PC-3 (cell line): ENCODE measurements at regions not wholly inside any gene's neighbourhood (a gene's known extent, or its start where the extent isn't known, plus 50 kb on each side); places are given as distances from the start of the nearest gene placed in this dataset.
A peak's percentile ranks its signal among the peaks of the same experiment; 100 is the strongest.

Source experiments
- ATAC-seq: fragments of 200-7000 bp; cut with Tn5 transposase; 2 replicates; pipeline ENCODE4 v1.9.1; 2020; ENCODE audit warnings: mild to moderate bottlenecking, moderate library complexity
- BruUV-seq: library from RNA; stranded (reverse); fragments of 400-500 nt; replicated peaks from 2 replicates; lab custom pipeline; 2021; lab: Mats Ljungman, UMichigan
- CTCF ChIA-PET: fragments of 300-600 bp; sonication (Branson Sonifier 250); formaldehyde crosslinking; loops from one replicate; lab custom pipeline; 2022; ENCODE audit warnings: antibody characterized with exemption; lab: Charles Lee
- POLR2A ChIA-PET: fragments of 300-600 bp; sonication (Branson Sonifier 250); formaldehyde crosslinking; loops from one replicate; lab custom pipeline; 2022; ENCODE audit warnings: antibody characterized with exemption; ENCODE audit not compliant: unreplicated experiment; lab: Charles Lee
- DNase-seq: peaks from one replicate; pipeline ENCODE4 v3.0.0-alpha.2; 2015
- H2AFZ ChIP-seq: fragments of 300-600 bp; sonication (generic); 2 replicates; pipeline ENCODE4 v1.6.0; 2016; ENCODE audit warnings: antibody characterized with exemption, low read length
- H3F3A ChIP-seq: fragments of 300-600 bp; sonication (generic); one replicate; pipeline ENCODE4 v1.6.0; 2017; ENCODE audit warnings: antibody characterized with exemption, low read length, control low read depth, mild to moderate bottlenecking; ENCODE audit not compliant: unreplicated experiment
- H3K27ac ChIP-seq: fragments of 300-600 bp; sonication (generic); 2 replicates; pipeline ENCODE4 v1.5.1; 2016; ENCODE audit warnings: mild to moderate bottlenecking, low read length
- H3K27me3 ChIP-seq: fragments of 300-600 bp; sonication (generic); 2 replicates; pipeline ENCODE4 v1.6.1; 2016; ENCODE audit warnings: low read length, mixed read lengths
- H3K36me3 ChIP-seq: fragments of 300-600 bp; sonication (generic); 2 replicates; pipeline ENCODE4 v1.6.1; 2016; ENCODE audit warnings: low read depth, mixed run types, low read length, mixed read lengths
- H3K4me1 ChIP-seq: fragments of 300-600 bp; sonication (generic); 2 replicates; pipeline ENCODE4 v1.5.1; 2016; ENCODE audit warnings: low read length; ENCODE audit not compliant: insufficient read depth
- H3K4me2 ChIP-seq: fragments of 300-600 bp; sonication (generic); 2 replicates; pipeline ENCODE4 v1.6.0; 2016; ENCODE audit warnings: low read length
- H3K4me3 ChIP-seq: fragments of 300-600 bp; sonication (generic); 2 replicates; pipeline ENCODE4 v1.5.1; 2016; ENCODE audit warnings: mild to moderate bottlenecking, low read length, mixed read lengths
- H3K79me2 ChIP-seq: fragments of 300-600 bp; sonication (generic); 2 replicates; pipeline ENCODE4 v1.6.1; 2017; ENCODE audit warnings: low read length, mixed read lengths
- H3K9ac ChIP-seq: fragments of 300-600 bp; sonication (generic); 2 replicates; pipeline ENCODE4 v1.6.0; 2016; ENCODE audit warnings: mild to moderate bottlenecking, low read length
- H3K9me2 ChIP-seq: fragments of 300-600 bp; sonication (generic); replicated peaks from 2 replicates; pipeline ENCODE4 v1.6.1; 2016; ENCODE audit warnings: mixed run types, low read length, mixed read lengths
- H3K9me3 ChIP-seq: fragments of 300-600 bp; sonication (generic); 2 replicates; pipeline ENCODE4 v1.6.1; 2016; ENCODE audit warnings: low read length, mixed read lengths
- H4K20me1 ChIP-seq: fragments of 300-600 bp; sonication (generic); 2 replicates; pipeline ENCODE4 v1.6.1; 2016; ENCODE audit warnings: low read length, mixed read lengths
- EZH2 ChIP-seq: fragments of 300-600 bp; sonication (generic); IDR thresholded peaks from one replicate; pipeline ENCODE4 v1.6.1; 2017; ENCODE audit warnings: antibody characterized with exemption, mild to moderate bottlenecking, low read length; ENCODE audit not compliant: unreplicated experiment
- EZH2phosphoT487 ChIP-seq: fragments of 300-600 bp; sonication (generic); IDR thresholded peaks from 2 replicates; pipeline ENCODE4 v1.6.1; 2018; ENCODE audit warnings: mild to moderate bottlenecking, antibody characterized with exemption, low read length, borderline replicate concordance
- intact Hi-C: fragments of 100-400 bp; cut with micrococcal nuclease; formaldehyde crosslinking; loops from 2 replicates; pipeline ENCODE4 v1.9.0; 2023
- TF ChIP-seq, protein P1 (sequence below): fragments of 300-600 bp; sonication (generic); conservative IDR thresholded peaks from 2 replicates; pipeline ENCODE4 v1.5.1; 2017; ENCODE audit warnings: antibody characterized with exemption, low read depth, mild to moderate bottlenecking, low read length

DNA sequence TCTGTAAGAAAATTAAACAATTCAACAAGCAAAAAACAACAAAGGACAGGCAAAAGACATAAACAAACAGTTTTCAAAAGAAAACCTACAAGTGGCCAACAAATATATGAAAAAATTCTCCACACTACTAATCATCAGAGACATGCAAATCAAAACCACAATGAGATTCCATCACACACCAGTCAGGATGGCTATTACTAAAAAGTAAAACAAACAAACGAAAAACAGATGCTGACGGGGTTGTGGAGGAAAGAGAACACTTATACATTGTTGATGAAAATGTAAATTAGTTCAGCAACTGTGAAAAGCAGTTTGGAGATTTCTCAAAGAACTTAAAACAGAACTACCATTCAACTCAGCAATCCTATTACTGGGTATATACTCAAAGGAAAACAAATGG lies 537.6 kb downstream of the HDGFL1 start:
- no TSS peak for BruUV-seq
- no peaks in the 10 kb centered on the region for H3K79me2 ChIP-seq
- no peaks in the 10 kb centered on the region for H3K4me1 ChIP-seq
- H3K4me3 ChIP-seq = no peak overlapping the region
- ChIA-PET CTCF (no interaction called here), POLR2A (no interaction called here)
- no peaks in the 10 kb centered on the region for H3F3A ChIP-seq
- H3K9ac ChIP-seq = no peak overlapping the region
- no peak overlapping the region for H2AFZ ChIP-seq
- H3K9me3 ChIP-seq = no peaks in the 10 kb centered on the region
- no peak for ATAC-seq
- DNase-seq = peak; percentile 20
- H3K9me2 ChIP-seq = no peaks in the 10 kb centered on the region
- H4K20me1 ChIP-seq = no peaks in the 10 kb centered on the region
- no peaks in the 10 kb centered on the region for H3K36me3 ChIP-seq
- H3K4me2 ChIP-seq = no peak overlapping the region
- TF ChIP-seq EZH2phosphoT487 = no peak
- TF ChIP-seq, protein P1, sequence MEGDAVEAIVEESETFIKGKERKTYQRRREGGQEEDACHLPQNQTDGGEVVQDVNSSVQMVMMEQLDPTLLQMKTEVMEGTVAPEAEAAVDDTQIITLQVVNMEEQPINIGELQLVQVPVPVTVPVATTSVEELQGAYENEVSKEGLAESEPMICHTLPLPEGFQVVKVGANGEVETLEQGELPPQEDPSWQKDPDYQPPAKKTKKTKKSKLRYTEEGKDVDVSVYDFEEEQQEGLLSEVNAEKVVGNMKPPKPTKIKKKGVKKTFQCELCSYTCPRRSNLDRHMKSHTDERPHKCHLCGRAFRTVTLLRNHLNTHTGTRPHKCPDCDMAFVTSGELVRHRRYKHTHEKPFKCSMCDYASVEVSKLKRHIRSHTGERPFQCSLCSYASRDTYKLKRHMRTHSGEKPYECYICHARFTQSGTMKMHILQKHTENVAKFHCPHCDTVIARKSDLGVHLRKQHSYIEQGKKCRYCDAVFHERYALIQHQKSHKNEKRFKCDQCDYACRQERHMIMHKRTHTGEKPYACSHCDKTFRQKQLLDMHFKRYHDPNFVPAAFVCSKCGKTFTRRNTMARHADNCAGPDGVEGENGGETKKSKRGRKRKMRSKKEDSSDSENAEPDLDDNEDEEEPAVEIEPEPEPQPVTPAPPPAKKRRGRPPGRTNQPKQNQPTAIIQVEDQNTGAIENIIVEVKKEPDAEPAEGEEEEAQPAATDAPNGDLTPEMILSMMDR = no peak
- TF ChIP-seq EZH2 = no peak
- intact Hi-C loops = no loop called here
- H3K27ac ChIP-seq = no peak overlapping the region
- H3K27me3 ChIP-seq = no peaks in the 10 kb centered on the region

DNA sequence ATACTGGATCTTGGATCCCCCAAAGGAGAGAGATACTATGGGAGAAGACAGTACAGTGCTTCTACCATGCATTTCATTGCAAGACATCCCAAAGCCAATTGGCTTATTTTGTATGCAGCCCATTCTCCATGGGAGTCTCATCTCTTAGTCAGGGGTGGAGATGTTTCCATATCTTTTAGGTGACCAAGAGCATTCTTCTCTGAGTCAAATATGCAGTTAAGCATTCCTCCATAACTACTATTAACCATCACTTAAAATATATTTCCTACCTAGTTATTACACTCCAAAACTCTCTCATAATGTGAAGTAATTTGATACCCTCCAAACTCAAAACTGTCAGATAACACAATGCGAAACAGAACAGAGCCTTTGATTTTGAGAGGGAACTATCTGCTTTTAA lies 542.6 kb downstream of the HDGFL1 start:
- TF ChIP-seq, protein P1 = no peak
- TF ChIP-seq EZH2 (no peak), EZH2phosphoT487 (no peak)
- ATAC-seq = no peak
- no TSS peak for BruUV-seq

DNA sequence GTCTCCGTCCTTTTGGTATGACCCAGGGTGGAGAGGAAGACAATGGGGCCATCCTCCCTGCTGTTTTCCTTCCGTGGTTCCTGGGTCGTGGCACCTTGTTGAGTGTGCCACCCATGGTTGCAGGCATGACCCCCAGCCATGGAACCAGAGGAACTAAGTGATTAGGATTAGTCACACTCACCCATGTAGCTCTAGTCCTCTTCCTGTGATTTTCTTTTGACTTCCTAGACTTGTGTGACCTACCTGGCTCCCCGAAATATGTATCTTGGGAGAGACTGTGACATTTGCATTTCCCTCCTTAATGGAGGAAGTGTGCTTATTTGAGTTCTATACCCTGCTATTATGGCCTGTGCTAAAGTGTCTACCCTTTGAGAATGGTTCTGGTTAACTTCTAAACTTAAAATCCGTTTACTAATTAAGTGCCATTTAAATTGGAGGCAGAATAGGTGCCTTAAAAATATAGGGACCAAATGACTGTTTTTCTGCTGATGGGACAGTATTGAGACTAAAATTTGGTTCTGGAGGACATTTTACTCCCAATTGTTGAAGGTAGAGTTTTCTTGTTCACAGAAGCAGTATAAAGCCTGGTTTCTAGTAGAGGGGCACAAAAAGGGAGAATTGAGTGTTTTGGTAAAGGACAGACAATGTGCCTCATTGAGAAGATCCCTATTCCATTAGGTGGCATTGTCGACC lies 545.6 kb downstream of the HDGFL1 start:
- Histone ChIP-seq H3K9me3 (peaks cover 8% of the 10 kb centered on the region; the same call in 1 of the 2 replicates), H3K27ac (no peak overlapping the region), H3K79me2 (no peaks in the 10 kb centered on the region), H2AFZ (no peak overlapping the region), H3K27me3 (no peaks in the 10 kb centered on the region), H3K4me2 (no peak overlapping the region), H3K9ac (no peak overlapping the region), H3F3A (no peaks in the 10 kb centered on the region), H3K4me3 (no peak overlapping the region), H3K9me2 (no peaks in the 10 kb centered on the region), H3K4me1 (no peaks in the 10 kb centered on the region), H3K36me3 (no peaks in the 10 kb centered on the region; the same call in 1 of the 2 replicates), H4K20me1 (no peaks in the 10 kb centered on the region)
- no TSS peak for BruUV-seq
- ChIA-PET CTCF (no interaction called here), POLR2A (no interaction called here)
- ATAC-seq = no peak
- DNase-seq = no peak
- intact Hi-C loops = no loop called here
- TF ChIP-seq EZH2phosphoT487 (no peak), EZH2 (no peak)
- TF ChIP-seq, protein P1 = no peak

More for the DNA sequence above, 542.6 kb downstream of the HDGFL1 start:
- Histone ChIP-seq H3K4me1 (no peaks in the 10 kb centered on the region), H3K4me2 (no peak overlapping the region), H3K9me3 (peaks cover 8% of the 10 kb centered on the region; the same call in 1 of the 2 replicates), H2AFZ (no peak overlapping the region), H3K9ac (no peak overlapping the region), H3K4me3 (no peak overlapping the region), H3K9me2 (no peaks in the 10 kb centered on the region), H3K27me3 (no peaks in the 10 kb centered on the region), H3K79me2 (no peaks in the 10 kb centered on the region), H3K36me3 (no peaks in the 10 kb centered on the region; the same call in 1 of the 2 replicates), H4K20me1 (no peaks in the 10 kb centered on the region), H3K27ac (no peak overlapping the region), H3F3A (no peaks in the 10 kb centered on the region)
- intact Hi-C loops = no loop called here
- CTCF ChIA-PET = no interaction called here
- POLR2A ChIA-PET = no interaction called here
- no peak for DNase-seq
